Non-pigmented ciliary epithelial cell (primary cell): ENCODE measurements at regions not wholly inside any gene's neighbourhood (a gene's known extent, or its start where the extent isn't known, plus 50 kb on each side); places are given as distances from the start of the nearest gene placed in this dataset.
"Not testable (repeated sequence)": the region's sequence is repeated elsewhere in the genome, so short reads cannot be mapped to it uniquely, and the experiment has no call there.

ENCODE experiments used
- DNase-seq: peaks from one replicate; pipeline ENCODE4 v3.0.0-alpha.2; 2010; ENCODE audit warnings: low read depth

GRCh38 chr2:228956701-228957474, 314.2 kb downstream of the PID1 start:
- no peak for DNase-seq

DNA sequence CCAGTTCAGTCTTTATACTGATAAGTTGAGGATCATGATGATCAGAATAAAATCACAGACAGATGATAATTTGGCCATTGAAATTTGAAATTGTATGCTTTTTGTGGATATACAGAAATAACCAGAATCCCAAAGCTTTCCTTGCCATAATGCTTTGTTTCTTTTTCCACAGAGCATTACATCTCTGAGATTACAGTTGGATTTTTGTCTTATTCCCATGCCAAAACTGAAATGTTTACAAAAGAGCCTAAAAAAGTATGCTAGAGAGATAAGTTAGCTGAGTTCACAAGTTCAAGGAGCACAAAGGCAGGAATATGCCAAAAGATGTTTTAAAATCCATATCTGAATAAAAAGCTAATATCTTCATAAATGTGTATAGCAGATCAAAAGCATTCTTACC, 321.3 kb downstream of the PID1 start:
- DNase-seq, result no peak

GRCh38 chr2:228945710-228946109, 325.4 kb downstream of the PID1 start:
- DNase-seq, result no peak

GRCh38 chr2:228942856-228943255, 328.2 kb downstream of the PID1 start:
- DNase-seq, result no peak

DNA sequence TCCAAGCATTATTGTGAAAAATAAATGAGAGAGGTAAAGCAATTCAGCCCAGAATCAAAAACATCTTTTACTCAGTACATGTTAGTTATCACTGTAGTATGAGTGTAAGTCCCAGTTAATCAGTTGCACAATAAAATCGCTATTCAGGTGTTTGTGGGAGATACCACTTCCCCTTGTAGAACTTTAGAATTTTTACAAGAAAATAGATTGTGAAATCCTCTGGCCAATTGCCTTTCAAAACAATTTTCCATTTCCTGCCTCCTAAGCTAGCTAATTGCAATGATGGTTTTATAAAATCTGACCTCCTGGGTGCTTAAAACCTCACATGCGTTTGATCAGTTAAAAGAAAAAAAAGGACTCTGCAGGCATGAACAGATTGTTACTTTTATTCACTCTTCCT, 332.5 kb downstream of the PID1 start:
- DNase-seq, result no peak

DNA sequence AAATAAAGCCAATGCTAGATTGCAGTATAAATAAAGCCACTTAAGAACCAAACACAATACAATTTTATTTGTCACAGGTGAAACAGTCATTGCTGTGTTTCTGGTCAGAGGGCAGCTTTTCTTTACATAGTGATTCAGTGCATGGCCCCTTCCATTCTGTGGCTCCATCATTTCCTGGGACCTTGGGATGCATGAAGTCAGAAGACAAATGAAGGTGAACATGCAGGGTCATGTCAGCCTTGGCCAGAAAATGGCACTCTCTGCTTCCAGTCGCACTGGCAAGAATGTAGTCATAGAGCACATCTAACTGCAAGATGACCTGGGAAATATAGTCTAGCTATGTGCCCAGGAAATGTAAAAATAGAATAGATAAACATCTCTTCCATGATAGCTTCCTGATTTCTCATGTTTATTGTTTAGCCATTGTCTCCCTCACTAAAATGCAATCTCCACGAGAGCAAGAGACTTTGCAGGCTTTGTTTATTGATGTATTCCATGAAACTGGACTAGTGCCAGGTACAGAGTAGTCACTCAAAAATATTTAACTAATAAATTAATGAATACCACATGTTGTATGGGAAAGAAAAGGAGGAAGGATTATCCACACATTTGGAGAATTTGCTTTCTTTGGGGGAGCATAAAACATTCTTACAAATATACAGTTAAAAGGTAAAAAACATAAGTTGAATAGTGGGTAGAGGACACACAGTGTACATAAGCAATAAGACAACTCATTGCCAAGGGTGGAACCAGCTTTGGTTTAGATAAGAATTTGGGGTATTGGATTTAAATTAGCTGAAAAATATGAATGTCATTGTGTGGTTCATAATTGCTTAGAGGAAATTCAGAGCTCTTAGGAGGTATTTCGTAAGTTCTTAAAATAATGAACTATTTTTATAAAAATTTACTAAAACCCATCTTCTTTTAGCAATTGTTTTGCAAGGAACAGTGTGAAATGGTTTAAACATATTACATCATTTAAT, 343.8 kb downstream of the PID1 start:
- no peak for DNase-seq

DNA sequence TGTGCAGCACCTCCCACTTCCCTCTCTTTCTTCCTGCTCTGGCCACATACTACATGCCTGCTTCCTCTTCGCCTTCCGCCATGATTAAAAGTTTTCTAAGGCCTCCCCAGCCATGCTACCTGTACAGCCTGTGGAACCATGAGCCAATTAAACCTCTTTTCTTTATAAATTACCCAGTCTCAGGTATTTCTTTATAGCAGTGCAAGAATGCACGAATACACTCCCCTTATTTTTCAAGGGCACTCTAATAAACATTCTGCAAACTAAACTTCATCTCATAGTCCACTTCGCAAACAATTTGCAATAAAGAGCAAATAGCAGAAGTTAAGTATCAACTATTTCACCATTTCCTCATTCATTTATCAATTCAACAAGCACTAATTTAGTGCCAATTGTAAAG, 351.3 kb downstream of the PID1 start:
- no peak for DNase-seq

DNA sequence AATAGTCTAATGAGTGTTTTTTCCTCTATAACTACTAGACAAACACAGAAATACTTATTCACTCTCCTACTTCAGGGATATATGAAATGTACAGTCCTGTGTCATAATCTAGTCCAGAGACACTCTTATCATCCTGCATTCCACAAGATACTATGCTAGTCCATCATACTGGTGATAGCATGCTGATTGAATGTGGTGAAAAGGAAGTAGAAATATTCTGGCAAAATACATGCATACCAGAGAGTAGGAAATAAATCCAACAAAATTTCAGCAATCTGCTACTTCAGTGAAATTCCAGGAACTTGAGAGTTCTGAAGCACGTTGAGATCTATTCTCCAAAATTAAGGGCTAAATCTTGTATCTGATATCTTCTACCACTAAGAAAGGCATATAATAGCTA, 353.9 kb downstream of the PID1 start:
- no peak for DNase-seq

DNA sequence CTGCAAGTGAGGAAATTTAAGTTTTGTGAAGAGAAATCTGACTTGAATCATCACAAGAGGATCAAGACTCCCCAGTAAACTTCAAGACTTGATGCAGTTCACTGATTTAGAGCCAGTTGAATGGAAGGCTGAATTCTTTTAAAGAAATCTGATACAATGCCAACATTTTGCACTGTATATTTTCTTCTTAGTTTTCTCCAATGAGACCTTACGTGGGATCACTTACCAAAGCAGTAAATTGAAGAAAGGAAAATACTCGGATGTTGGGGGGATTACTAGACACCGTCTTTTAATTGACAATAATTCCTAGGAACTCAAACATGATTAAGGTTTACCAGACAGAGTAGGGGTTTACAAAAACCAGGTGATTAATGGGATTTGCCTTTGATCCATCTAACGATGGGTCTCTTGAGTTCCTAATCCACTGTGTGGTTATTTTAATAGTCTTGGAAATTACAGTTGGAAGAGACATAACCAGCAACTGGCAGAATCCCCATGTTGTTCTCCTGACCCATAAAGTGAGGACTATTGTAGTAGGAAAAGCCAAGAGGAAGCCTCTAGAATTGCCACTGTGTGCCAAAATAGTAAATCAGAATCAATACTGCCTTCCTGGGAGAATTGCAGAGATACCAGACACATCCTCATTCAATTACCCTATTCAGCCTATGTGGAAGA, 354.5 kb downstream of the PID1 start:
- DNase-seq, result no peak

DNA sequence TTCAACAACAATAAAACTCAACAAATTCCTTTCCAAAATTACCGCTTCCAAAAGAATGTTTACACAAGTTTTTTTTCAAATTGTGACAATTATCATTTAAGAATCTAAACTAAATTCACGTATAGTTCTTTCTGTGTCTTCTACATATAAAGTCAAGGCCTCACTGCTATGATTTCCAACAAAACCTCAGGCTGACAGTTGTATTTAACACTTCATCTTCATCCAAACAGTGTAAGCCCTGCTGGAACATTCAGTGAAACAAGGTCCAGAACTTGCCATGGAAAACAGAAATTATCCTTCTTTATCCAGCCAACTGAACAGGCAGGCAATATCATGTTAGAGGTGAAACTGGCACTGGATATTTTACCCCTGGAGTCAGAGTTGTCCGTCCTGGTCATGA, 357.9 kb downstream of the PID1 start:
- no peak for DNase-seq

DNA sequence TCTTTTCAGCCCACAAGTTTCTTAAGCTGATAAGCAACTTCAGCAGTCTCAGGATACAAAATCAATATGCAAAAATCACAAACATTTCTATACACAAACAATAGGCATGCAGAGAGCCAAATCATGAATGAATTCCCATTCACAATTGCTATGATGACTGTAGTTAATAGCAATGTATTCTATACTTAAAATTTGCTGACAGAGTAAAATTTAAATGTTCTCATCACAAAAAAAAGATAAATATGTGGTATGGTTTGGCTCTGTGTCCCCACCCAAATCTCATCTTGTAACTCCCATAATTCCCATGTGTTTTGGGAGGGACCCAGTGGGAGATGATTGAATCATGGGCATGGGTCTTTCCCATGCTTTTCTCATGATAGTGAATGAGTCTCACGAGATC, 360.2 kb downstream of the PID1 start:
- DNase-seq, result not testable (repeated sequence)

- DNase-seq, result no peak
Measured at GRCh38 chr2:228902176-228902575, 368.9 kb downstream of the PID1 start.

DNA sequence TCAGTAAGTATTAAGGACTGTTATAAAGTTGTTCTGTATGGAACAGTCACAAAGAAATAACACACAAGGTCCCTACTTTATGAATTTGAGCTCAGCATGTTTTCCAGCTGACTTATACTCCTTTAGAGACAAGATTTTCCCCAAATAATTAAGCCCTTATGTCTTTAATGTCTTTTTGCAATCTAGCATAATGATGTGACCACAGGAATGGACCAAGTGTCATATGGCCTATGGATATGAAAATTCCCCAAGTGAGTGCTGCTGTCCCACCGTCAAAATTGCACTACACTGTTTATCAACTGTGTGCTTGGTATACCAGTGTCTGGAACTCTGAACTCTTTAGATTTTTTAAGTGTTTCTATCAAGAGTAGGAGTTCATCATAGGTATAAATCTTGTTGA, 369.6 kb downstream of the PID1 start:
- DNase-seq, result no peak

DNA sequence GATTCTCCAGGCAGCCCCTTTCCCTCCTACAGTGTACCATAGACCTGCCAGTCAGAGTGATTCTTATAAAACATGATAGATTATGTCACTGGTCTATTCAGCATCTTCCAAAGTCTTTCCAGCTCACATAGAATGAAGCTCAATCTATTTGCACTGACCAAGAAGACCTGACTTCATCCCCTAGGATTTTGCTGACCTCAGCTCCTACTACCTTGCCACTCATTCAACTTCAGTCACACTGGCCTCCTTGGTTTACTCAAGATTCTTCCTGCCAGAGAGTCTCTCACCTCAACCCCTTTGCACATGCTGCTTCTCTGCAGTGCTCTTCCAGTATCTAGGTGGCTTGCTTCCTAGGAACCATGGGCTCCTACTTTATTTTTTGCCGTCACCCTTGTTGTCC, 392.9 kb downstream of the PID1 start:
- DNase-seq, result no peak

DNA sequence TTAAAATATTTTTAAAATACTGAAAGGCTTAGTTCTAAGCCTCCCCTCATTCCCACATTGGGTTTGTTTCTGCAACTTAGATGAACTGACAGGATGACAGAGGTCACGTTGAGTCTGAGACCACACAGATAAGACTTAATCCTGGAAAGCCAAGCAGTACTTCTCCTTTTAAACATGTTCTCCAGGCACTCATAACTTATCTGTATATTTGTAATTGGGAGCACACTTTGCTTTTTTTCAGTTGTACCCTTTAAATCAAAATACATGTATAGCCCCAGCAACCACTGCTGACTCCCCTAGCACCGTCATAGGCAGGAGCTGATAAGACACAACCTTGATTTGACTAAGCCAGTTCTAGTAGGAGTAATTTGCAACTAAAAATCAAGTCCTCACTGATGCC, 394.8 kb downstream of the PID1 start:
- no peak for DNase-seq

DNA sequence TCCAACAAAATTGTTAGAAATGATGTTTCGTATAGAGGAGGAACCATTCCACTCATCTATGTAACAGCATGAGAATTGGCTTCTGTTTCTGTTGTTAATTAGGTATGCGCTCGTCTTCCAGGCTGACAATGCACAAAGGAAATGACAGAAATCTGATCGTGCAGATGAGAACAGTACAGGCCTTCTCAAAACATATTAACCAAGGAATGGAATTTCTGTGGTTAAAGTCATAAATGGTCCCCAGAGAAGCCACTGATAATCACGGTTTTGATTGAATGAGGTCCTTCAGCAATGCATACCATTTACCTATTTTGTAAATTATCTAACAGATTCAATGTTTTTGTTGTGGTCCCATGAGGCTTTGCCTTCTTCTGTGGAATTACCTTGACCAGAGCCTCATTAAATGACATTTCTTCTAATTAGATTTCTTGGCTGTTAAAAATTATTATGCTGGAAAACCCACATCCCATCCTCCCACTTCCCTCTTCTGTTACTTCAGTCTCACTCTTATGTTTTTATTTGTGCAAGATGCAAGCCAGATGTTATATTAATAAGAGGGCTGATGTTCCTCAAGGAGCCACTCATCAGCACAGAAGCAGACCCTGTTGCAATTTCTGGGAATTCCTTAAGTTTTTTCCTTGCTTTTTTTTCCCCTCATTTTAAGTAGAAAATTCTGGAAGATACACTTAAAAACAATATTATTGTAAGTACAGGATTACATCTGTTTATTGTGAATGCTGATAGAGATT, 395.8 kb downstream of the PID1 start:
- no peak for DNase-seq

DNA sequence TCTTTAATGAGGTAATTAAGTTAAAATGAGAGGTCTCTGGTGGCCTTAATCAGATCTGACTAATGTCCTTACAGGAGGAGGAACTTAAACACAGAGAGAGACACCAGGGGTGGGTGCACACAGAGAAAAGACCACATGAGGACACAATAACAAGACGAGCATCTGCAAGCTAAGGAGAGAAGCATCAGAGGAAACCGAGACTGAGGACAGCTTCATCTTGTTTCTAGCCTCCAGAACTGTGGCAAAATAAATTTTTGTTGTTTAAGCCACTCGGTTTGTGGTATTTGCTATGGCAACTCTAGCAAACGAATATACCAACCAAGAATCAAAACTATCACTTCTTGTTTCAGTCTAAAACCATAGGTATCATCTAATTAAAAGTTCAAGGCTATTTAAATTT, 400.1 kb downstream of the PID1 start:
- no peak for DNase-seq

DNA sequence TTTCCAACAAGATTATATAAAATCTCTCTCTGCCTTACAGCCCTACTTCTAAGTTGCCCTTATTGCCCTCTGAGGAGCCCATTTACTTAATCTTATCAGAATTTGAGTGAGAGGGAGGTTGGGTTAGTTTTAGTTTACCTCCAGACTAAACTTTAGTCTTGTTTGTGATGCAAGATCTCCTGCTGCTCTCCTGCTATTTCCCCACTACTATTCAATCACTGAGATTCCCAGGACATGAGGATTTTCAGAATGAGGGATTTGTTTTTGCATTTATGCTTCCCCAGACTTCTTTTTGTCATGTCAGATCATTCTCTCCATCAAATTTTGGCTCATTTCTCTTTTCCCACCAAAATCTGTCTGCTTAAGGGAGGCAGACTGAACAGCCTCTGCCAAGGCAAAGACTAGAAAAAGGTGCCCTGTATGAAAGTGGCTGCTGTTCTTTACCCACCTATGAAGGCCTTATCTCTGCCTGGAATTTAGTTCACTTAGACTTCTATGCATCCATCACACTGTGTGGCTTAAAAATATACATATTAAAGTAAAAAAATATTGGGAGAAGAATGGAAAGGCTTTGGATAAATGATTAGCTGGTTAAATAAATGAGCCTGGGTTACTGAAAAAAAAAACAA, 401.3 kb downstream of the PID1 start:
- DNase-seq, result no peak

- no peak for DNase-seq
Measured at GRCh38 chr2:228867406-228867805, 403.7 kb downstream of the PID1 start.

DNA sequence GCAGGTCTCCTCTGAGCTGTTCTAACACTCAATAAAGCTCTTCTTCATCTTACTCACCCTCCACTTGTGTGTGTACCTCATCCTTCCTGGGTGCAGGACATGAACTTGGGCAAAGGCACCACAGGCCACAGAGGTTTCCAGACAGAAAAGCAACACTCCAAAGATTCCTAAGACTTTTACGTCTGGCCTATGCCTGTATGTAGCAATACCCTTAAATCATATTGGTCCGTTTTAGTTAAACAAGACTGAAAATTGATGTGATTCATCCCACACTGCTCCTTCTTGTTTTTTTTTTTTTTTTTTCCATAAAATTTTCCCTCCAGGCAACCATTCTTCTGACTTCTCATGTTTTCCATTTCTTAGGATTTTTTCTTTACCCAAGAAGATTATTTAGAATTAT, 404.3 kb downstream of the PID1 start:
- DNase-seq, result no peak

GRCh38 chr2:228866044-228866443, 405.0 kb downstream of the PID1 start:
- no peak for DNase-seq

GRCh38 chr2:228864131-228864530, 407.0 kb downstream of the PID1 start:
- DNase-seq, result no peak
